Activated CD4-positive, alpha-beta T cell treated with anti-CD3 and anti-CD28 coated beads, Interleukin-2, Interleukin-4, amounts not matched to agents 100 ng/mL and 50 ng/mL, durations not matched to agents 16 hours and 8 hours (primary cell): ENCODE measurements at regions not wholly inside any gene's neighbourhood (a gene's known extent, or its start where the extent isn't known, plus 50 kb on each side); places are given as distances from the start of the nearest gene placed in this dataset.
A peak's percentile ranks its signal among the peaks of the same experiment; 100 is the strongest.

Experiments
- DNase-seq: peaks from one replicate; pipeline ENCODE4 v3.0.0-alpha.2; 2020; ENCODE audit warnings: low spot score

GRCh38 chr5:1667648-1668140, 131.9 kb downstream of the MRPL36 start:
- no peak for DNase-seq

- peak; percentile 34 for DNase-seq
These were observed 132.6 kb downstream of the MRPL36 start for GRCh38 chr5:1666812-1667588.

GRCh38 chr5:1666221-1666620, 133.4 kb downstream of the MRPL36 start:
- no peak for DNase-seq

GRCh38 chr5:1665803-1666202, 133.8 kb downstream of the MRPL36 start:
- DNase-seq = no peak

GRCh38 chr5:1665231-1665630, 134.4 kb downstream of the MRPL36 start:
- DNase-seq = no peak

GRCh38 chr5:1663186-1663585, 136.5 kb downstream of the MRPL36 start:
- DNase-seq = no peak

- DNase-seq = no peak
These were observed 137.0 kb downstream of the MRPL36 start for GRCh38 chr5:1662559-1663085.

GRCh38 chr5:1661831-1662558, 137.6 kb downstream of the MRPL36 start:
- no peak for DNase-seq

- no peak for DNase-seq
These were observed 137.6 kb upstream of the LPCAT1 start for GRCh38 chr5:1661311-1661710.

- no peak for DNase-seq
These were observed 136.8 kb upstream of the LPCAT1 start for GRCh38 chr5:1660511-1660910.

GRCh38 chr5:1660001-1660400, 136.2 kb upstream of the LPCAT1 start:
- no peak for DNase-seq

GRCh38 chr5:1659100-1659981, 135.6 kb upstream of the LPCAT1 start:
- no peak for DNase-seq

- no peak for DNase-seq
These were observed 134.9 kb upstream of the LPCAT1 start for GRCh38 chr5:1658665-1659064.

GRCh38 chr5:1657161-1657741, 133.5 kb upstream of the LPCAT1 start:
- no peak for DNase-seq

- no peak for DNase-seq
These were observed 132.7 kb upstream of the LPCAT1 start for GRCh38 chr5:1656271-1656975.

- DNase-seq = no peak
These were observed 131.9 kb upstream of the LPCAT1 start for GRCh38 chr5:1655496-1656270.

- DNase-seq = no peak
These were observed 131.2 kb upstream of the LPCAT1 start for GRCh38 chr5:1654786-1655495.

GRCh38 chr5:1653698-1654651, 130.2 kb upstream of the LPCAT1 start:
- DNase-seq = peak; percentile 20
